ENCODE measurements at regions not wholly inside any gene's neighbourhood (a gene's known extent, or its start where the extent isn't known, plus 50 kb on each side); places are given as distances from the start of the nearest gene placed in this dataset.

- no TSS peak for BruUV-seq (replicated peaks)
Observed at GRCh38 chr16:52149003-52149402, 397.9 kb downstream of the TOX3 start.

More at GRCh38 chr16:52149003-52149402, 397.9 kb downstream of the TOX3 start:
- dilution Hi-C loops (cut with HindIII; ENCODE audit: low sequenced_read_pairs, unreplicated experiment) (no loop called here), intact Hi-C loops (cut with micrococcal nuclease) (no loop called here), in situ Hi-C loops (cut with MboI; ENCODE audit: low sequenced_read_pairs) (no loop called here)
- no peaks in the 10 kb centered on the region for H3K36me3 ChIP-seq (ENCODE audit: control insufficient read depth, insufficient read depth, low read length)
- no peaks in the 10 kb centered on the region for H4K20me1 ChIP-seq (ENCODE audit: insufficient read depth, low read length)
- CTCF ChIA-PET: no interaction called here
- H3K9me3 ChIP-seq (ENCODE audit: control insufficient read depth, insufficient read depth, low read length): no peaks in the 10 kb centered on the region
- no peaks in the 10 kb centered on the region for H3K79me1 ChIP-seq (ENCODE audit: low read depth in 1 of 2, low read length in 2 of 2)
- no peak overlapping the region for H3K14ac ChIP-seq (replicated peaks; ENCODE audit: low read depth, low read length)
- H4K8ac ChIP-seq (ENCODE audit: low read depth in 2 of 2, low read length in 2 of 2): no peak overlapping the region
- H2BK120ac ChIP-seq (ENCODE audit: low read depth, low read length): no peak overlapping the region
- H3K27me3 ChIP-seq (ENCODE audit: control insufficient read depth, insufficient read depth, low read length): no peaks in the 10 kb centered on the region
- no peak overlapping the region for H3K27ac ChIP-seq (ENCODE audit: insufficient read depth, low read length)
- POLR2A ChIA-PET (ENCODE audit: unreplicated experiment): no interaction called here
- WGBS, 2 experiments (ENCODE audit: extremely low coverage in 2 of 2, insufficient read length in 1 of 2): no CpG with 5 or more reads among the region's 3 CpGs
- H2AFZ ChIP-seq (replicated peaks; ENCODE audit: low read length, poor library complexity): no peak overlapping the region
- no peak overlapping the region for H2BK15ac ChIP-seq (ENCODE audit: low read depth, low read length)
- ATAC-seq (ENCODE audit: low read depth): no peak
- no peaks in the 10 kb centered on the region for H3K9me1 ChIP-seq (ENCODE audit: insufficient read depth, low read length)
- H4K91ac ChIP-seq (ENCODE audit: insufficient read depth, low read depth, low read length): no peak overlapping the region
- no peak for DNase-seq
- no peak overlapping the region for H3K9ac ChIP-seq (ENCODE audit: low read depth, low read length)
- H3K4ac ChIP-seq (ENCODE audit: low read depth, low read length): no peak overlapping the region
- no peak overlapping the region for H4K5ac ChIP-seq (ENCODE audit: low read depth, low read length)
- H3K4me2 ChIP-seq (ENCODE audit: low read depth, low read length): no peak overlapping the region
- no peak overlapping the region for H3K18ac ChIP-seq (ENCODE audit: low read depth, low read length)
- no peak overlapping the region for H3K4me3 ChIP-seq (ENCODE audit: insufficient read depth, low read depth, low read length)
- no peak overlapping the region for H2BK20ac ChIP-seq (ENCODE audit: low read depth, low read length)
- H2AK5ac ChIP-seq (ENCODE audit: low read depth, low read length): no peak overlapping the region
- H3K23ac ChIP-seq (ENCODE audit: low read depth, low read length): no peak overlapping the region
- no peak overlapping the region for H2BK5ac ChIP-seq (ENCODE audit: low read depth, low read length, poor library complexity, severe bottlenecking)
- no peak for TF ChIP-seq MXI1 (IDR thresholded peaks at IDR 0.05; ENCODE audit: borderline replicate concordance, low read depth, low read length)
- no peak overlapping the region for H2AK9ac ChIP-seq (replicated peaks; ENCODE audit: low read depth, low read length, poor library complexity)
- no peak overlapping the region for H3K56ac ChIP-seq (ENCODE audit: extremely low read depth, insufficient read depth, low read length)
- no peaks in the 10 kb centered on the region for H3K4me1 ChIP-seq (ENCODE audit: control insufficient read depth, insufficient read depth, low read length)

Data from IMR-90 (cell line).